OCI-LY7 (cell line): ENCODE measurements at regions not wholly inside any gene's neighbourhood (a gene's known extent, or its start where the extent isn't known, plus 50 kb on each side); places are given as distances from the start of the nearest gene placed in this dataset.

Experiments used
- EZH2phosphoT487 ChIP-seq: fragments of 200-600 bp; sonication (generic); IDR thresholded peaks from 2 replicates; pipeline ENCODE4 v1.6.1; 2018; ENCODE audit warnings: low read depth, borderline replicate concordance, mild to moderate bottlenecking, mixed run types, antibody characterized with exemption, low read length, moderate library complexity, mixed read lengths
- TF ChIP-seq, protein P1 (sequence below): fragments of 200-600 bp; sonication (generic); conservative IDR thresholded peaks from 2 replicates; pipeline ENCODE4 v1.5.1; 2014; ENCODE audit warnings: mild to moderate bottlenecking, antibody characterized with exemption, low read length, moderate library complexity, mixed read lengths

DNA sequence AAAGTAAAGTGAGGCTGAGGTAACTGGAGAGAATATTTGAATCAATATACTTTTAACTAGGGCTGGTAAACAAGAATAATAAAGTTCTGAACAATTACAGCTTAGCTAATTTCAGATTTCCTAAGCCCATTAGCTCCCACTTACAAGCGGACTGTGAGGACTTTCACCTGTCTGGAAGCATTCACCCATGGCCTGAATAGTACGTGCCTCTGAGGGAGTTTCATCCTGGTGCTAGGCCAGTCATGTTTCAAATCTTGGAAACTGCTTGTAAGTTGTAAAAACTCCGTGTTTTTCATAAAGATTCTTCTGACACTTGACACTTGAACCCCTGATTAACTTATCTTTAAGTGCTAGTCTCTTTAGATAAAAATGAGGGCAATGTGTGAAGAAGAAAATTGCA is 975.2 kb upstream of the GHITM start:
- TF ChIP-seq, protein P1, sequence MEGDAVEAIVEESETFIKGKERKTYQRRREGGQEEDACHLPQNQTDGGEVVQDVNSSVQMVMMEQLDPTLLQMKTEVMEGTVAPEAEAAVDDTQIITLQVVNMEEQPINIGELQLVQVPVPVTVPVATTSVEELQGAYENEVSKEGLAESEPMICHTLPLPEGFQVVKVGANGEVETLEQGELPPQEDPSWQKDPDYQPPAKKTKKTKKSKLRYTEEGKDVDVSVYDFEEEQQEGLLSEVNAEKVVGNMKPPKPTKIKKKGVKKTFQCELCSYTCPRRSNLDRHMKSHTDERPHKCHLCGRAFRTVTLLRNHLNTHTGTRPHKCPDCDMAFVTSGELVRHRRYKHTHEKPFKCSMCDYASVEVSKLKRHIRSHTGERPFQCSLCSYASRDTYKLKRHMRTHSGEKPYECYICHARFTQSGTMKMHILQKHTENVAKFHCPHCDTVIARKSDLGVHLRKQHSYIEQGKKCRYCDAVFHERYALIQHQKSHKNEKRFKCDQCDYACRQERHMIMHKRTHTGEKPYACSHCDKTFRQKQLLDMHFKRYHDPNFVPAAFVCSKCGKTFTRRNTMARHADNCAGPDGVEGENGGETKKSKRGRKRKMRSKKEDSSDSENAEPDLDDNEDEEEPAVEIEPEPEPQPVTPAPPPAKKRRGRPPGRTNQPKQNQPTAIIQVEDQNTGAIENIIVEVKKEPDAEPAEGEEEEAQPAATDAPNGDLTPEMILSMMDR = no peak
- TF ChIP-seq EZH2phosphoT487 = no peak
